AG04450 (cell line): ENCODE measurements at regions not wholly inside any gene's neighbourhood (a gene's known extent, or its start where the extent isn't known, plus 50 kb on each side); places are given as distances from the start of the nearest gene placed in this dataset.

Source experiments
- CTCF ChIA-PET: fragments of 300-600, 350-600 bp; formaldehyde crosslinking; extraction: SDS; loops from one replicate; lab custom pipeline; 2022; ENCODE audit warnings: antibody characterized with exemption, inconsistent platforms; lab: Charles Lee
- POLR2A ChIA-PET: fragments of 350-600 bp; formaldehyde crosslinking; extraction: SDS; loops from one replicate; lab custom pipeline; 2021; ENCODE audit warnings: antibody characterized with exemption, inconsistent platforms; lab: Yijun Ruan, JAX
- DNase-seq: peaks from one replicate; pipeline ENCODE4 v3.0.0-alpha.2; 2011; ENCODE audit warnings: low read depth, low spot score
- H3K27ac ChIP-seq: one replicate; pipeline ENCODE4 v1.5.1; 2012; ENCODE audit warnings: low read depth, low read length, control low read depth
- H3K27me3 ChIP-seq: one replicate; pipeline ENCODE4 v1.6.0; 2012; ENCODE audit warnings: low read length; ENCODE audit not compliant: control insufficient read depth, insufficient read depth
- H3K4me3 ChIP-seq: 2 replicates; pipeline ENCODE4 v1.5.1; 2011; ENCODE audit warnings: mild to moderate bottlenecking, low read depth, low read length, control low read depth
- H3K9me3 ChIP-seq: 2 replicates; pipeline ENCODE4 v1.5.1; 2012; ENCODE audit warnings: low read length; ENCODE audit not compliant: control insufficient read depth, insufficient read depth
- CTCF ChIP-seq: IDR thresholded peaks from 2 replicates; pipeline ENCODE4 v1.5.1; 2011; ENCODE audit warnings: low read depth, low read length, control low read depth, inconsistent platforms

- no peak for TF ChIP-seq CTCF
- H3K27me3 ChIP-seq = no peaks in the 10 kb centered on the region
- ChIA-PET CTCF (no interaction called here), POLR2A (no interaction called here)
- no peaks in the 10 kb centered on the region for H3K9me3 ChIP-seq
- H3K4me3 ChIP-seq = no peak overlapping the region
- no peak overlapping the region for H3K27ac ChIP-seq
- DNase-seq = no peak
These were observed 419.9 kb downstream of the AASDHPPT start for GRCh38 chr11:106497321-106497720.

- Histone ChIP-seq H3K4me3 (no peak overlapping the region), H3K27me3 (no peaks in the 10 kb centered on the region), H3K27ac (no peak overlapping the region), H3K9me3 (no peaks in the 10 kb centered on the region)
- CTCF ChIA-PET = no interaction called here
- TF ChIP-seq CTCF = no peak
- POLR2A ChIA-PET = no interaction called here
- no peak for DNase-seq
These were observed 420.4 kb downstream of the AASDHPPT start for GRCh38 chr11:106497822-106498221.

- no peaks in the 10 kb centered on the region for H3K27me3 ChIP-seq
- no peak for TF ChIP-seq CTCF
- POLR2A ChIA-PET = no interaction called here
- H3K27ac ChIP-seq = no peak overlapping the region
- H3K4me3 ChIP-seq = no peak overlapping the region
- H3K9me3 ChIP-seq = no peaks in the 10 kb centered on the region
- DNase-seq = no peak
- CTCF ChIA-PET = no interaction called here
These were observed 426.4 kb downstream of the AASDHPPT start for GRCh38 chr11:106503901-106504300.

- no peaks in the 10 kb centered on the region for H3K27me3 ChIP-seq
- no peaks in the 10 kb centered on the region for H3K9me3 ChIP-seq
- H3K4me3 ChIP-seq = no peak overlapping the region
- H3K27ac ChIP-seq = no peak overlapping the region
- POLR2A ChIA-PET = no interaction called here
- TF ChIP-seq CTCF = no peak
- no peak for DNase-seq
- CTCF ChIA-PET = no interaction called here
These were observed 430.3 kb downstream of the AASDHPPT start for GRCh38 chr11:106507645-106508306.

- TF ChIP-seq CTCF = no peak
- ChIA-PET CTCF (no interaction called here), POLR2A (no interaction called here)
- H3K9me3 ChIP-seq = no peaks in the 10 kb centered on the region
- no peaks in the 10 kb centered on the region for H3K27me3 ChIP-seq
- DNase-seq = no peak
- H3K27ac ChIP-seq = no peak overlapping the region
- no peak overlapping the region for H3K4me3 ChIP-seq
These were observed 437.2 kb downstream of the AASDHPPT start for GRCh38 chr11:106514706-106515105.
